Prostate gland (tissue), 2 donors: ENCODE measurements at regions not wholly inside any gene's neighbourhood (a gene's known extent, or its start where the extent isn't known, plus 50 kb on each side); places are given as distances from the start of the nearest gene placed in this dataset.

Experiments
- CTCF ChIP-seq, 4 experiments: fragments of 200-600 bp in 2 of 4; fragments of 450-650 bp in 2 of 4; sonication (generic) in 2 of 4; IDR thresholded peaks; 1 replicate in 3 of 4; 2 replicates in 1 of 4; pipeline ENCODE4 v1.5.1; 2016 to 2019; ENCODE audit warnings: antibody characterized with exemption in 4 of 4, mild to moderate bottlenecking in 2 of 4, moderate library complexity in 2 of 4
- POLR2AphosphoS5 ChIP-seq: sonication (generic); formaldehyde crosslinking; IDR thresholded peaks from one replicate; pipeline ENCODE4 v1.6.1; 2017; ENCODE audit warnings: antibody characterized with exemption

GRCh38 chr10:109247814-109248213, 675.5 kb downstream of the XPNPEP1 start:
- no peak for TF ChIP-seq POLR2AphosphoS5
- no peak for TF ChIP-seq CTCF (IDR thresholded peaks at IDR 0.05)
